Skeletal muscle cell (primary cell): ENCODE measurements at regions not wholly inside any gene's neighbourhood (a gene's known extent, or its start where the extent isn't known, plus 50 kb on each side); places are given as distances from the start of the nearest gene placed in this dataset.

ENCODE experiments used
- DNase-seq: peaks from one replicate; pipeline ENCODE4 v3.0.0-alpha.2; 2010; ENCODE audit warnings: low read depth
- H3K4me3 ChIP-seq: 2 replicates; pipeline ENCODE4 v1.5.1; 2011; ENCODE audit warnings: low read depth, mild to moderate bottlenecking, control low read depth, low read length, moderate library complexity

DNA sequence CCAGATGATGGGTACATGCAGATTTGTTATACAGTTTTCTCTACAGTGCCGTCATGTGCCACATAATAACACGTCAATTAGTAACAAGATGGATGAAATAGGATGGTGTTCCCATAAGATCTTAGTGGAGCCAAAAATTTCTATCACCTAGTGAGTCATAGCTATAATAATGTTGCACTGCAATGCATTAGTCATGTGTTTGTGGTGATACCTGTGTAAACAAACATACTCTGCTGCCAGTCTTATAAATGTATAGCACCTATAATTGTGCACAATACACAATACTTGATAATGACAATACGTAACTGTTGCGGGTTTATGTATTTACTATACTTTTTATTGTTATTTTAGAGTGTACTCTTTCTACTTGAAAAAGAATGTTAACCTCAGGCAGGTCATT, 865.4 kb downstream of the MAT2B start:
- no peak overlapping the region for H3K4me3 ChIP-seq
- no peak for DNase-seq

DNA sequence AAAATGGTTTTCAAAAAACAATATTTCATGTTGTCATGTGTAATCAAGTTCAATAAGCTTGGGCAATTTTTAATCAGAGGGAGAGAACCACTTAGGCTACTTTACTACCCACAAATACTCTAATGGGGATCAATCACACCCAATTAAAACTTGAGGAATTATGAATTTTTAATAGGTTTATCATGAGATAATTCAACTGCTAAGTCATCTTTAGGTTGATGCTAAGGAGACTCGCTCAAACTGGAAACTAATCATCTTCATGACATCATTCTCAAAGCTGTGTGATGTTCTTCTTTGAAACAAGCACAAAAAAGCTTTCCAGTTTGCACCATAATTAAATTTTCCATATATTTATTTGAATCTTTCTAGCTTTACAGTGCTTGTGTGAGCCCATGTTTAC, 867.5 kb downstream of the MAT2B start:
- DNase-seq = no peak
- no peak overlapping the region for H3K4me3 ChIP-seq

DNA sequence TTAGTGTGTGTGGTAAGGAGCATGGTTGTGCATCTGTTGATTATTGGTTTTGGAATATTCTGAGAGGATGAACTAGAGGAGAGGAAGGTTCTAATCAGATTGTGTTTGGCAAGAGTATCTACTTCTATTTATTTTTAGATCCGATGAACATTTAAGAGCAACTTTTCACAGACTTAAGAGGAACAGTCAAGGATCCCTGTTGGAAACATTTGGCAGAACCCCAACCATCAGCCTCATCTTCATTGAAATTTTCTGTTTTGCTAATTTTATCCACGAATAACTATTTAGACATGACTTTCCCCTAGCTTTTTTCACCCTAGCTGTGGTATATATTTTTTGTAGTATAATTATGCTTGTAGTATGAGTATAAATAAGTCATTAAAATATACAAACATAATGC, 868.5 kb downstream of the MAT2B start:
- DNase-seq = no peak
- no peak overlapping the region for H3K4me3 ChIP-seq

DNA sequence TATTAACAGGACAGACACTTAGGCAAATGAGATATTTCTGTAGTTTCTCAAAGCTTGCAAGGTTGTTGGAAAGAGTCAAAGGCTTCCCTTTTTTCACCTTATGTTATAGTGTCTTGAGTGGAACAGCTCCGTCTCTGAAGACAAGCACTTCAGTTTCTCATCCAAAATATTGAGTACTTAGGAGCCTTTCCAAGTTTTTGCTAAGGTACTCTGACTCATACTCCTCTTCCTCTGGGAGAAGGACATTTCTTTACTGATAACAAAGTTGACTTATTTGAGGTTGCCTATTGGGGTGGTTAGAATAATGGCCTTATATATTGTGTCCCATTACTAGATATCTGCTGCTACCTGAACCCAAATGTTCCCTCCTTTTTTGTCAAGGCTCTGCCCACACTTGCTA, 869.6 kb downstream of the MAT2B start:
- H3K4me3 ChIP-seq = no peak overlapping the region
- DNase-seq = no peak

DNA sequence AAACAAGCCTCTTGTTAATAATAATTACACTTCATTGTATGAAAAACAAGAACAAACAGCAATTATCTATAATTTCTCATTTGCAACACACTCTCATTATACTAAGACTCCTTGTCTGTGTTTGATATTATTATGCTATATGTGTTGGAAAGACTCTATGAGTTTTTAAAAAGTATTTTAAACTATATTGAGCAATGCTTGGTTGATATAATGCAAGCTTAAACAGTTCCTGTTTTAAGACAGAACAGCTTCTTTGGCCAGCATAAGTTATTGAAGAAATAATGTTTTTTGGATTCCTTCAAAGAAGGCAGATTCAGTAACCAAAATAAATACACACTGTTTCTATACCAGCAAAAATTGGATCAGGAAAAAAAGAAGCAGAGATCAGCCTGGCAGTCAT, 871.4 kb downstream of the MAT2B start:
- no peak overlapping the region for H3K4me3 ChIP-seq
- no peak for DNase-seq

DNA sequence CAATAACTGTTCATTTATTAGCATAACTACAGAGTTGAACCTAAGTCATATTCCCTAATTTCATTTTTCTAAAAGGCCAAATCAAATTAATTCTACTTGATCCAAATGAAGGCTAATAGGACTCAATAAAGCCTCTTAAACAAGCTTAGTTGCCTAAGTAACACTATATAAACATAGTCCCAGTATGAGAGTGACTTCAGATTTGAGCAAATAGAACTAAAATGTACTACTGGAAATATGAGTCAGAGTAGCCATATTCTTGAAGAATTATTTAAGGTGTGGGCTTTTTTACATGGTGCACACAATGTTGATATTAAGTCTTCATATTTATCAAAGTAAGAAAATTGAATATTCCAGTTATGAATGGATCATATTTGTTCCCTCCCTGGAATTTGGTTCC, 872.3 kb downstream of the MAT2B start:
- H3K4me3 ChIP-seq = no peak overlapping the region
- no peak for DNase-seq

DNA sequence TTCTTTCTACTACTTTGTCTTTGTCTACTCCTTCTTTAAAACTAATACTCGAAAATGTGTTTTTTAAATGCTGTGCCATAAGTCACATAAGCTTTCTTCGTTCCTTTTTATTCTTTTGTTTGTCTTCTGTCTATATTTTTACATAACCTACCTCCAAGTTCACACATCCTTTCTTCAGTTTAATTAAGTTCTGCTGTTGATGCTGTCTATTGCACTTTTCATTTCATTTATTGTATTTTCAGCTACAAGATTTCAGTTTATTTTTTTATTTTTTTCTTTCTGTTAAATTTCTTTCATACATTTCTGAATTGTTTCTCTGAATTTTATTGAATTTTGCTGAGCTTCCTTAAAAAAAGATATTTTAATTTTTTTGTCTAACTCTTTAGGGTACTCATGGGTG, 878.2 kb downstream of the MAT2B start:
- no peak overlapping the region for H3K4me3 ChIP-seq
- no peak for DNase-seq

DNA sequence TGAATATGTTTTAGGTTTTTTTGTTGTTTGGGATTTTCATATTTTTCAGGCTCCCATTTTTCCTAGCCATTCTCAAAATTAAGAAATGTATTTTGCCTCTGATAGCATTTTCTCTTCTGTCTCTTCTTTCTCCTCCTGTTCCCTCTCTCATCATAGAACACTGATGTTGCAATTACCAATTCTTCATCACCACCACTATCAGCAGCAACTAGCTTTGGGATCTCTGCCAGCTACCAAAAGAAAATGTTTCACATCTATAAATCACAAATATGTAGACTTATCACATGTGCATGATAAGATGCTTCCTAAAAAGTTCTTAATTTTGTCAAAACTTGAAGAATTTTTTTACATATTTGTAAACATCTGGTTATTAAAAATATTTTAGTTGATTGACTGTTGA, 887.1 kb downstream of the MAT2B start:
- H3K4me3 ChIP-seq = no peak overlapping the region

DNA sequence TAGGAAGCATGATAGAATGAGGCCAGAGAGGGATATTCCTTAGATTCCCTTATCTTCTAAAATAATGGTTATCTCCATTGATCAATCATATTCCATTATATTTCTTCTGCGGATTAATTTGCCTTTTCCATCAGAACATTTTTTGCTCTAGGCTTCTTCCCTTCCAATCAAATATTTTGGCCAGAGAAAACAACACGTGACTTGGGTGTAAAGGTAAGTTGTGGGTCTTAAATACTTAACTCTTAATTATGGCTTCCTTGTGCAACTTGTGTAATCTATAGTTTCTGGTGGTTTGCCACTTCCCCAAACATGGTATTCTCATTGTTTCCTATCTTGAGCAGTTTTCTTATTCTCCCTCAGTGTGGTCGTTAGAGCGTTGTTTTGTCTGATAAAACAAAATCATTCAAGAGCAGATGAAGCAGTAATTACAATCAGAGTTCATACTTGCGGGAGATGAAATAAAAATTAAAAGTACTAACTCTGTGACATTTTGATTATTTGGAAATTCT, 889.3 kb downstream of the MAT2B start:
- no peak overlapping the region for H3K4me3 ChIP-seq
- no peak for DNase-seq

More for the DNA sequence above, 887.1 kb downstream of the MAT2B start:
- DNase-seq = no peak

DNA sequence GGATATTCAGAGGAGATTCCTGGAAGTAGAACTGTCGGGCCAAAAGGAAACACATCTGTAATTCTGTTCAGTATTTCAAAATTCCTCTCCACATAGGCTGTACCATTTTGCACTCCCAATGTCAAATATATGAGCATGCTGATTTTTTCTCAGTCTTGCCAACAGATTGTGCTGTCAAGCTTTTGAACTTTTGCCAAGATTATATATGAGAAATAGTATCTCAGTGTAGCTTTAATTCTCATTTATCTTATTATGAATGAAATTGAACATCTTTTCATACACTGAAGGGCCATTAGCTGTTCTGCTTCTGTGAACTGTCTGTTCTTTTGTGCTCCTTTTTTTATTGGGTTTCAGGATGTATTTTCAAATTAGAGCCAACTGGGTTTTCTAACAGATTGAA, 907.1 kb downstream of the MAT2B start:
- no peak overlapping the region for H3K4me3 ChIP-seq
- no peak for DNase-seq

DNA sequence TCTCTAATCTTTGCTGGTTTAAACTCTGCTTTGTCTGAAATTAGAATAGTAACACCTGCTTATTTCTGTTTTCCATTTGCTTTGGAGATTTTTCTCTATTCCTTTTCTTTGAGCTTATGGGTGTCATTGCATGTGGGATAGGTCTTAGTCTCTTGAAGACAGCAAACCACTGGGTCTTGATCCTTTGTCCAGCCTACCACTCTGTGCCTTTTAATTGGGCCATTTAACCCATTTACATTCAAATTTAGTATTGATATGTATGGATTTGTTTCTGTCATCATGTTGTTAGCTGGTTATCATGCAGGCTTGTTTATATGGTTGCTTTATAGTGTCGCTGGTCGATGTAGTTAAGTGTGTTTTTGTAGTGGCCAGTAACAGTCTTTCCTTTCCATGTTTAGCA, 914.7 kb downstream of the MAT2B start:
- DNase-seq = no peak

DNA sequence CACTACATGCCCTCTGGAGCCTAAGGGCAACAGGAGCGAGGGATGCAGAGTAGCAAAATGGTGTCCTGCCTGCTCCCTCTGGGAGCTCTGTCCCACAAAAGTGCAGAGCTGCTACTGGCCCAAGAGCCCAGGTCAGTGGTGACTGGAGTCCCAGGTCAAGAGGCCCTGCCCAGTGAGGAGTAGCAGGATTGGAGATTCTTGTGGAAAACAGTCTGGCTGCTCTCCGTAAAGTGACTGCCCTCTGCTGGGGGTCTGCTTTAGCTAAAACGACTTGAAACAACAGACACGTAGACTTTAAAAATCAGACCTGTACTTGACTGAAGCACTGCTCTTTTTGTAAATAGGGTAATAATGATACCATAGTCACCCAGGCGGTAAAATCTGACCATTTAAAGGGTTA, 917.0 kb downstream of the MAT2B start:
- peak; percentile 8 for DNase-seq
- no peak overlapping the region for H3K4me3 ChIP-seq

More for the DNA sequence above, 914.7 kb downstream of the MAT2B start:
- H3K4me3 ChIP-seq = no peak overlapping the region

DNA sequence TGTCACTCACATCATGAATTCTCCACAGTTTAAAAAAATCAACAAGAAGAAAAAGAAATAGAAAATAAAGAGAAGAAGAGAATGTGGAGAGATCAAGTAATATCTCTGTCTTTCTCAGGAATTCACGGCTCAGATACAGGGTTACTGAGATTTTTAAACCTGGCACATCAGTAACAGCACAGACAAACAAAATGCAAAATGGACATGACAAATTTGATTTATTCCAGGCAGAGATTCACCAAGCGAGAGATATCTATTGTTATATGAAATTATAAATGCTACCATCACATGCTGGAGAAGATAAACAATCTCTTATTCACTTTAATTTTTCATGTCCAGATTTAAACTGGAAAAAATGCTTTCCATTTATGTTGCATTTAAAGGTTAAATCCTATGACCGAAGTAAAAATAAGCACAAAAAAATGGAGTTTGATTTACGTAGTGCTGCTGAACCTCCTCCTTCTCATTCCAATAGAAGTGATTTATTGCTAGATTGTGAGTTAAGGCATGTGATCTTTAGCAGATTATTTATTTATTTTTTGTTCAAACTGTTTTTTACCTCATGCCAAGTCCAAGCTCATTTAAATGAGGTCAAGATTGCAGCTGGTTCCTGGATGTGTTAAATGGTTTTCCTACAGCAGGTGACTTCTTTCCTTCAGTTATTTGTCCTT, 926.4 kb downstream of the MAT2B start:
- DNase-seq = no peak
- no peak overlapping the region for H3K4me3 ChIP-seq

DNA sequence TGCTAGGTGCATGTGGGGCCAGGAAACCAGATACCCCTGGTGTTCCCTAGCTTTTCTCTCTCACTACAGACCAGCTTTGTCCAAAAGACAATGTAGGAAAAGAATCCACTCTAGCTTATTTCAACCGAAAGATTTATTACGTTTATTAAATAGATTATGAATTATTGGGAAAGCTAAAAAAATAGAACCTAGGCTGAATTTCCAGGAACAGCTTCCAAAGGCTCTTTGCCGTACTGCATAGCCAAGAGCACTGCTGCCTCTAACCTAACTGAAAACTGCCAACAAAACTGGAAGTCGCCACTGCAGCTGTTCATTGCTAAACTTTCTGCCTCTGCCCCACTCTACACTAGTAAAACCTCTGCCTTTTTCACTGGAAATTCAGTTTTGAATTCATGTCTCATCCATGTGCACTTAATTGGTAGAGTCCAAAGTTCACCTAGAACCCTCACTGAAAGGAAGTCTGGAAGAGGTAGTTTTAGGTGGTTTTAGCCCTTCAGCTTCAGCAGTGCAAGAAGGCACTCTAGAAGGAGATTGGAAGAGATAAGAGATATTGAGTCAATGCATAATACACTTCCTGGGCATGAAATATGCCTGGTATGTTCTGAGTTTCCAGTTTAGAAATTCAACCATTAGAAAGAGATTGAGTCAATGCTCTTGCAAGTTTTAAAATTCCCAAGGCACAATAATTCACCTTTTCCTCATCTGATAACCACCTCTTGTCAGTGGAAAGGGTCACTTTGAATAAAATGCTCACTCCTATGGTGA, 927.9 kb downstream of the MAT2B start:
- no peak overlapping the region for H3K4me3 ChIP-seq
- no peak for DNase-seq

DNA sequence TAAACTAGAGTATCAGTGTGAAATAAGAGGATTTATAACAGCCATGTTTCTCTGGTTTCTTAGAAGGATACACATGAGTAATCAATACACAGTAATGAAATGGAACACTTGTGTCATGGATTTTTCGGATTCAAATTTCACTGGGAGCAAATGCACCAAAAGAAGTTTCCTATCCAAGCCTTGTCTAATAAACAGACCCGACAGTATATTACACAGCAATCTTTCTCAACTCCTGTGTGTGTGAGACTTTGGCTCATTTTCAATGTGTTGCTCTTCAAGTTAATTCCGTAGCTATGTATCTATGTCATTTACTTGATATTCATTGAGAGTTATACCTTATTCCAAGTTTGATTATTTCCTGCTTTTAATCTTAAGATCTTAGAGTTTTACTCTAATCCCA, 930.2 kb downstream of the MAT2B start:
- H3K4me3 ChIP-seq = no peak overlapping the region
- no peak for DNase-seq

DNA sequence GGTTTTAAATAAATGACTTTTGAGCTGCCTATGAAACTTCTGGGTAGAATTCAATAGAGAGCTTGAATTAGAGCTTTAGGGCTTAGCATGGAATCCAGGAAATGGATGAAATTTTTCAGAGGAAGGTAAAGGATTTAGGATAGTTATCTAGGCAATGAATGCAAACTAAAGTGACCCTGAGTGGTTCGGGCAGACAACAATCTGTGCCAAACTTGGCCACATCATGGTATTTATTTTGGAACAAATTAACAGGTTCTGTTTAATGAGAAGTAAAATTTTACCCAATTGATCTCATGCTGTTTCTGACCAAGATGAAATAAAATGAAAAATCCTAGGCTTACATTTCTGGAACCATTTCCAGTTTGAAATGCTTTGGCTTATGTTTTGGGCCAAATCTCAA, 934.4 kb downstream of the MAT2B start:
- DNase-seq = no peak
- H3K4me3 ChIP-seq = no peak overlapping the region

DNA sequence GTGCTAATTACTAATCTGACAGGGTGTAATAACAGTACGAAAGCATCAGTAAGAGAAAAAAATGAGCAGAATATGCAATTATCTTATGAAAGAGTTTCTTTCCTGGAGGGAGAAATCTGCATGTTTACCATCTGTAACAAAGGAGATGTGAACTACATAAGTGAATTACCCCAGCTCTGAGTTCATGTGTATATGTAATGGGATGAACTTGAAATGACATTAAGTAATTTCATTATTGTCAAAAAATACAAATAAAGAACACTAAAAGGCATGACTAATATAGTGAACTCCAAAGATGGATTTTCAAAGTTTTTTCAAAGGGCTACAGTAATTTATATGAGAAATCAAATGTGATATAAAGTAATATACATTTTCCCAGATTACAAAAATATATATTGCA, 944.0 kb downstream of the MAT2B start:
- DNase-seq = no peak
- H3K4me3 ChIP-seq = no peak overlapping the region

DNA sequence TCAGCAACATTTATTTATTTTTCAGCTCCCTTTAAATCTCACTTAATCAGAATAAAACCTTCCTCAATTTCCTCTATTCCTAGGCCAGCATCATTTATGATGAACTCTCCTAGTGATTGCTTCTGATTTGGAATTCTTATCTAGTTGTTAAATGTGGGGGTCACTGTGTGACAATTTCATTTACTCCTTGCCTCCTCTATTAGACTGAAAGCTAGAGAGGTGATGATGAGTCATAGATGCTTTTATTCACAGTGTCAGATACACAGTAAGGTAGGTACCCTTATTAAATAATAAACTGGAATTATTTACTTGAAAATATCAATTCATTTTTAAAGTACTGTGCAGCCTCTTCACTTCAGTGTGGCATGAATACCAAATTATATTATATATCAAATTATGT, 960.6 kb downstream of the MAT2B start:
- DNase-seq = no peak
- no peak overlapping the region for H3K4me3 ChIP-seq

DNA sequence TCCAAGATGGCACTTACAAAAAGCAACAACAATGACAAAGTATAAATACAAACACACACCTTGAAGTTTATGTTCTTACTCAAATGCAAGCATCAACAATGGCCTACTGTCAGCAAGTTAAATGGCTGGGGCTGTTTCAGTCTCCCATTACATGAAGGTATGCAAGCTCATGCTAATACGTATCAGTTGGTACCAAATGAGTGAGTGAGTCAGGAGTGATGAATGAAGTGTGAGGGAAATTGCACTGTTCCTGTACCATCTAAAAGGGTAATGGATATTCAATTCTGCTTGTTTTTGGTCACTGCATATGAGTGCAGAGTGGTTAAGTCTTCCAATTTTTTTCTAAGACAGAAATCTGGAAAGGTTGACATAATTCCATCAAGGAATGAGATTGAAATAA, 964.9 kb downstream of the MAT2B start:
- no peak overlapping the region for H3K4me3 ChIP-seq
- peak; percentile 2 for DNase-seq

DNA sequence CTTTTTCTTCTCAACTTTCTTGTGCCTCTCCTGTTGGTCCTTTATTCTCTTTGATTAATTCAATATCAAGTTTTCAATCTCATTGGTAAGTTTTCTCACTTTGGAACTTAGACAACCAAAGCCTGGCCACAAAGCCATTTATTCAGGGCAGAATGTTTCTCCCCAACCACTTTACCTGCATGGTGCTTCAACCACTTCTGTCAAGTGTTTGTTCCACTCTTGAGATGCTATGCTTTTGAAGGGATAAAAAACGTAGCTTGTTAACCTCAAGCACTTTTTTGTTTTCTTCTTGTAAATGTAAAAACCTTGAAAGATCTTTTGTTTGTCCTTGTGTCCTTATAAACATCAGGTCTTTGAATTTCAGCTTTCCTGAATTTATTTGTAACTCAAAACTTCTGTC, 966.7 kb downstream of the MAT2B start:
- no peak for DNase-seq
- H3K4me3 ChIP-seq = no peak overlapping the region

DNA sequence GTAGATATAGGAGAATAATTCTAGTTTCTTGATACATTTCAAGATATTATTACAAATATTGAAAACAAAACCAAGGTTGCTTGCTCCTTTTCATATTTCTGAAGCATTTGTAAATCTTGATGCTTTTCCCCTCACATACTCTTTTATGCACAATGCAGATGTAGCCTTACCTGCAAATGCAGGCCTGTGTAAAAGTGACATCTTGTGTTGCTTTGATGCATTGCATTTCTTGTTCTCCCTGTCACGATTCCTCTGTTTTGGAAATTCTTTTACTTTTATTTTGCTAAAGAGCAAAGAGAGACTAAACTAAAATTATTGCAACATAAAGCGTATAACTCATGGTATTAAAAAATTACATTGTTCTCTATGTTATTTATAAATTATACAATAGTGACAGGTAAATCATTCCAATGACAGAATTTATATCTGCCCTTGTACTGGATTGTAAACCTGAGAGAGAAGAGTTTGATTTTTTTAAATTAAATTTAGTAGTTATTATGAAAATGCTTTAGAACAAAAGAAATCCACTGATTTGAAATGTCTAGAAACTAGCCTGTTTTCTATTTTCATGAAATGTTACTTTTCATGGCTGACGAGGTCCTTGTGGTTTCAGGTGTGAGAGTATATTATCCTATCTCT, 970.0 kb downstream of the MAT2B start:
- DNase-seq = peak; percentile 7

More for the DNA sequence above, 970.0 kb downstream of the MAT2B start:
- no peak overlapping the region for H3K4me3 ChIP-seq
